ENCODE measurements at regions not wholly inside any gene's neighbourhood (a gene's known extent, or its start where the extent isn't known, plus 50 kb on each side); places are given as distances from the start of the nearest gene placed in this dataset.
A peak's percentile ranks its signal among the peaks of the same experiment; 100 is the strongest.

GRCh38 chr3:177642804-177643125 lies 445.5 kb upstream of the TBL1XR1 start:
- TF ChIP-seq CTCF (IDR thresholded peaks at IDR 0.05) = no peak
- peak overlapping the region; percentile 67 for H3K4me3 Mint-ChIP-seq
- DNase-seq (peak in 4 of 14 experiments; percentile 14 to 82 (median 42)), ATAC-seq (ENCODE audit: poor library complexity) (peak; percentile 76)
- POLR2A ChIA-PET = interaction anchor here (0.8 to 2.1 kb wide), 8 partner anchors 10 to 445 kb away, joined by 3 to 8 read pairs (median 4); partner anchors contain the start of gene TBL1XR1
- H3K27me3 ChIP-seq (ENCODE audit: control insufficient read depth in 1 of 2, insufficient read depth in 2 of 2, low read length in 2 of 2) = no peaks in the 10 kb centered on the region
- H3K4me1 ChIP-seq (ENCODE audit: insufficient read depth, low read length) = peaks cover 53% of the 10 kb centered on the region
- peak overlapping the region; percentile 83 for H3K27ac Mint-ChIP-seq
- CTCF ChIA-PET = no interaction called here
- H3K36me3 ChIP-seq (ENCODE audit: insufficient read depth, low read length) = no peaks in the 10 kb centered on the region
- intact Hi-C loops (cut with DNase I, micrococcal nuclease) = loop anchor here (5.0 to 10.0 kb wide), 2 partner anchors 40 to 48 kb away; no protein-coding TSS in a partner anchor
- H3K9me3 Mint-ChIP-seq = peaks cover 5% of the 10 kb centered on the region
- no peak overlapping the region for H3K4me3 ChIP-seq (ENCODE audit: low read length)
- H3K4me1 Mint-ChIP-seq (ENCODE audit: low read depth) = peaks cover 84% of the 10 kb centered on the region
- peak overlapping the region; percentile 34 to 48 for H3K27ac ChIP-seq (ENCODE audit: low read depth in 1 of 2, low read length in 2 of 2)
- no peaks in the 10 kb centered on the region for H3K27me3 Mint-ChIP-seq
- no peaks in the 10 kb centered on the region for H3K36me3 Mint-ChIP-seq (ENCODE audit: low read depth)
- H3K9me3 ChIP-seq (ENCODE audit: control insufficient read depth in 1 of 2, insufficient read depth in 1 of 2, low read length in 2 of 2) = no peaks in the 10 kb centered on the region

- intact Hi-C loops (cut with DNase I, micrococcal nuclease) = loop anchor here in 1 of 2 experiments (10.0 kb wide), 1 partner anchor 52 kb away; no protein-coding TSS in a partner anchor
- Mint-ChIP-seq H3K4me3 (peak overlapping the region; percentile 58), H3K27me3 (no peaks in the 10 kb centered on the region), H3K27ac (peak overlapping the region; percentile 69), H3K36me3 (ENCODE audit: low read depth) (no peaks in the 10 kb centered on the region), H3K9me3 (no peaks in the 10 kb centered on the region), H3K4me1 (ENCODE audit: low read depth) (peaks cover 72% of the 10 kb centered on the region)
- peaks cover 49% of the 10 kb centered on the region for H3K4me1 ChIP-seq (ENCODE audit: insufficient read depth, low read length)
- CTCF ChIA-PET = interaction anchor here (0.6 kb wide), 1 partner anchor 345 kb away, joined by 3 read pairs; no protein-coding TSS in a partner anchor
- TF ChIP-seq CTCF (IDR thresholded peaks at IDR 0.05) = no peak
- DNase-seq (peak in 7 of 14 experiments; percentile 11 to 77 (median 37)), ATAC-seq (ENCODE audit: poor library complexity) (peak; percentile 51)
- H3K36me3 ChIP-seq (ENCODE audit: insufficient read depth, low read length) = no peaks in the 10 kb centered on the region
- POLR2A ChIA-PET = interaction anchor here (0.7 to 2.5 kb wide), 7 partner anchors 46 to 450 kb away, joined by 3 to 13 read pairs (median 3); partner anchors contain the start of gene TBL1XR1
- H3K27ac ChIP-seq (ENCODE audit: low read depth in 1 of 2, low read length in 2 of 2) = no peak overlapping the region
- H3K4me3 ChIP-seq (ENCODE audit: low read length) = no peak overlapping the region
- H3K9me3 ChIP-seq (ENCODE audit: control insufficient read depth in 1 of 2, insufficient read depth in 1 of 2, low read length in 2 of 2) = no peaks in the 10 kb centered on the region
- no peaks in the 10 kb centered on the region for H3K27me3 ChIP-seq (ENCODE audit: control insufficient read depth in 1 of 2, insufficient read depth in 2 of 2, low read length in 2 of 2)
Measured at GRCh38 chr3:177646749-177647148, 449.5 kb upstream of the TBL1XR1 start.

GRCh38 chr3:177647341-177647740 lies 450.1 kb upstream of the TBL1XR1 start:
- H3K4me3 ChIP-seq (ENCODE audit: low read length) = no peak overlapping the region
- H3K4me1 ChIP-seq (ENCODE audit: insufficient read depth, low read length) = peaks cover 43% of the 10 kb centered on the region
- POLR2A ChIA-PET = interaction anchor here (0.7 to 2.5 kb wide), 6 partner anchors 49 to 450 kb away, joined by 3 to 13 read pairs (median 4); partner anchors contain the start of gene TBL1XR1
- Mint-ChIP-seq H3K27me3 (no peaks in the 10 kb centered on the region), H3K4me3 (peak overlapping the region; percentile 58), H3K36me3 (ENCODE audit: low read depth) (no peaks in the 10 kb centered on the region), H3K27ac (peak overlapping the region; percentile 69), H3K9me3 (no peaks in the 10 kb centered on the region), H3K4me1 (ENCODE audit: low read depth) (peaks cover 66% of the 10 kb centered on the region)
- CTCF ChIA-PET = no interaction called here
- no peak for ATAC-seq (ENCODE audit: poor library complexity)
- no peaks in the 10 kb centered on the region for H3K9me3 ChIP-seq (ENCODE audit: control insufficient read depth in 1 of 2, insufficient read depth in 1 of 2, low read length in 2 of 2)
- no peaks in the 10 kb centered on the region for H3K36me3 ChIP-seq (ENCODE audit: insufficient read depth, low read length)
- intact Hi-C loops (cut with DNase I, micrococcal nuclease) = loop anchor here in 1 of 2 experiments (10.0 kb wide), 1 partner anchor 53 kb away; no protein-coding TSS in a partner anchor
- peak overlapping the region in 1 of 2 donors; percentile 46 for H3K27ac ChIP-seq (ENCODE audit: low read depth in 1 of 2, low read length in 2 of 2)
- no peaks in the 10 kb centered on the region for H3K27me3 ChIP-seq (ENCODE audit: control insufficient read depth in 1 of 2, insufficient read depth in 2 of 2, low read length in 2 of 2)
- TF ChIP-seq CTCF (IDR thresholded peaks at IDR 0.05) = no peak
- DNase-seq = peak in 1 of 14 experiments; percentile 15
